Activated CD4-positive, alpha-beta T cell treated with anti-CD3 and anti-CD28 coated beads for 24 hours (primary cell): ENCODE measurements at regions not wholly inside any gene's neighbourhood (a gene's known extent, or its start where the extent isn't known, plus 50 kb on each side); places are given as distances from the start of the nearest gene placed in this dataset.
A peak's percentile ranks its signal among the peaks of the same experiment; 100 is the strongest.

Experiments
- DNase-seq, 2 donors: peaks; one replicate each; pipeline ENCODE4 v3.0.0-alpha.2; 2020; ENCODE audit warnings: low read depth in 2 of 2

DNA sequence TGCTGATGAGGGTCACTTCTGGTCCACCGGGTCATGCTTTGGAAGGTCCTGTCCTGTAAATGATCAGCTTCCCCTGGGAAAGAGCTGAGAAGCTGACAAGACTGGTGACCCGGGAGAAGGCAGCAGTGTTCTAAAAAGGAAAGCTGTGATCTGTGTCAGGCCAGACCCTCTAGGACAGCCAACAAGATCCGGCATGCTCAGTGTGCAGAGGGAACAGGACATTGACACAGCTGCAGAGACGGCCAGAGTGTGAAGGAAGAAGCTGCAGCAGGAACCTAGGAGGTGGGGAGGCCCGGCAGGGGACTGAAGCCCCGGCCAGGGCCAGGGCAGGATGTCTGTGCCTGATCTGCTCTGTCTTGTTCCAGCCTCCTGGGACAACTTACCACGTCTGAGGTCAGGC is 372.7 kb upstream of the ID2 start:
- no peak for DNase-seq

GRCh38 chr2:8310557-8311455 is 371.1 kb upstream of the ID2 start:
- DNase-seq: peak; percentile 24 to 37

- no peak for DNase-seq
These were observed 369.6 kb upstream of the ID2 start for GRCh38 chr2:8312221-8312620.

- DNase-seq: no peak
These were observed 368.7 kb upstream of the ID2 start for GRCh38 chr2:8312861-8313830.

- no peak for DNase-seq
These were observed 367.8 kb upstream of the ID2 start for GRCh38 chr2:8314063-8314462.

DNA sequence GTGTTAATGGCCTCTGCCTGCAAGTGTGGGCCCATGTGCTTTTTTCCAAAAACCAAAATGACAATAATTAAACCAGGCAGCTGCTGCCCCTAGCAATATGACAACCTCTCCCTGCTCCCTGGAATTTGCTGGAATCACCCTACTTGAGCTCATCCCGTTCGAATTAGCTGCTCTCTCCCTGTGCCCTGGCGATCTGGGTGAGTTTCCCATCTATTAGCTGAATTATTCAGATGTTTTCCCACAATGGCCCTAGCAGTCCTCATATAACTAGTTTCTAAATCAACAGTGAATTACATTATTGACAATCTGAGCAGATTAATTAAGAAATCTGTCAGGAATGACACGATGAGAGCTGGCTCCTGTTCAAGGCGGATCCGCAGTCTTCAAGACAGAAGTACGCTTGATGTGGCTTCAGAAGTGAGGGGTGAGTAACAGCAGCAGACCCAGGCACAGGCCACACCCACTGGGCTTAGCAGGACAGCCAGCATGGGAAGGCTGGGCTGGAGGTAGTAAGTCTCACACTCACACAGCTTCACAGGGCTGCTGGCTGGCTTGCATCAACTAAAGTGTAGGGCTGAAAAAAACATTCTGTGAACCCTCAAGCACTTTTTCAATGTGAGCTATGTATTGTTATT is 366.2 kb upstream of the ID2 start:
- DNase-seq: no peak

GRCh38 chr2:8316356-8316755 is 365.5 kb upstream of the ID2 start:
- DNase-seq: no peak

DNA sequence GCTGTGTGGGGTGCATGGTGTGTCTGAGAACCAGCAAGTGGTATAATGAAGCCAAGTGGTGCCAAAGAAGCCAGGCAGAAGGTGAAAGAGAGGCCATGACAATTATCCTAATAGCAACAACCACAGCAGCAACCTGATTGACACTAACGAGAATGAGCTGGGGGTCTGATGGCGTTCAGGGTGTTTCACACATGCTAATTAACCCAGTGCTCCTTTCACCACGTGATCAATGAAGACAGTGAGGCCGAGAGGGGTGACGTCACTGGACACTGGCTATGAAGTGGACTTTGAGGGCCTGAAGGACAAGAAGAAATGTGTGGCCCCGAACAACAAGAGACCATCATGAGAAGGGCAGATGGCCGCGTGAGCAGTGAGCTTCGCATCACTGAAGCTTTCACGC is 364.4 kb upstream of the ID2 start:
- no peak for DNase-seq

GRCh38 chr2:8319219-8319618 is 362.6 kb upstream of the ID2 start:
- DNase-seq: no peak

- no peak for DNase-seq
These were observed 361.4 kb upstream of the ID2 start for GRCh38 chr2:8320311-8321066.

GRCh38 chr2:8322634-8323033 is 359.2 kb upstream of the ID2 start:
- no peak for DNase-seq

- DNase-seq: no peak
These were observed 357.5 kb upstream of the ID2 start for GRCh38 chr2:8324164-8324856.

- no peak for DNase-seq
These were observed 357.0 kb upstream of the ID2 start for GRCh38 chr2:8324901-8325300.

GRCh38 chr2:8327371-8328100 is 354.3 kb upstream of the ID2 start:
- no peak for DNase-seq

DNA sequence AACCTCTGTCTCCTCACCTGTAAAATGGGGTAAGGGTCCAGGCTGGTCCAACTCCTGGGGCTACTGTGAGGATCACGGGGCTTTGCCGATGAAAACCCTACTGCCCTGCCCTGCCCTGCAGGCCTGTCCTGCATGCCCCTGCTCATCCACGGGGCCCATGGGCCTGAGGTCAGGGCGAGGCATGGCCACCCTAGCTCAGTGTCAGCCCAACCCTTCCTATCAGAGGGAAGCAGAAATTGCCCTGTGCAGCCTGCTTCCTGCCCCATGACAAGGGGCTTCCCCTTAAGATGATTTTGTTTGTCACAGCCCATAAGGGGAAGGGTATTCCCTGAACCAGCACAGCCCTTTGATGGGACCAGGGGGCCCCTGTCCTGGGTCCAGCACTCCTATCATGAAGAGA is 353.6 kb upstream of the ID2 start:
- no peak for DNase-seq

DNA sequence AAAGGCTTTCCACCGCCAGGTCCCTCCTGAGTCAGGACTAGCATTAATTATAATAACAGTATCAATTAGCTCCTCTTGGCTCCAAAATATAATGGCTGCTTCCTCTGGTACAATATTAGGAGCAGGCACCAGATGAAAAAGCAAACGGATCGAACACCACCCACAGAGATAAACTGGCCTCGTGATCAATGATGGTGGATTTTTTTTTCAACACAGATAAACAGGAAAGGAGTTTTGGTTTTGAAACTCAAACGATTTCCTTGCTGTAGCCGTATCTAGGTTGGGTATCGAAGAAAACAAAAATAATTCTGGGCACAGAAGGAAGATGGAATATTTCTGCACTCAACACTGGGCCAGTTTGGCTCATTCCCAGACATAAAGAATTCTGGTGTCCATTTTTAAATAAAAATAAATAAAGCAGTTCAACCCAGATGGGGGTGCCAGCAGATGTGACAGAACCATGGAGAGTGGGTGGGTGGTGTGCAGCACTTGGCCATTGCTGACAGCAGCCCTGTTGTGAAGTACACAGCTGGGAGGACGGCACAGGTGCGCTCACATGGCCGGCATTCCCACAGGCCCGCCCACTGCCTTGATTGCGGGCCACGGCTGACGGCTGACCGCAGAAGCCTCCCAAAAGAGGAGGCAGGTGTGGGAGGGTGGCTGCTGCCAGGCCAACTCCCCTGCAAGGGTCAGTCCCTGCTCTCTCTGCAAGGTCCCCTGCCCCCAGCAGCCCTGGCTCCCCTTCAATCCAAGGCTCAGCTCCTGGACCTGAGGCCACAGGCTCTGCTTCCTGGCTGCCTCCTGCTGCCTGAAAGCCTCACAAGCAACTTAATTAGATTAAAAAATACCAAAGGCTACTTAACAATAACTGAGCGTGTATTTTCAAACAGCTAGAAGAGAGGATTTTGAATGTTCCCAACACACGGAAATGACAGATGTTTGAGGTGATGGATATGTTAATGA is 351.9 kb upstream of the ID2 start:
- no peak for DNase-seq

GRCh38 chr2:8331068-8331467 is 350.8 kb upstream of the ID2 start:
- no peak for DNase-seq

DNA sequence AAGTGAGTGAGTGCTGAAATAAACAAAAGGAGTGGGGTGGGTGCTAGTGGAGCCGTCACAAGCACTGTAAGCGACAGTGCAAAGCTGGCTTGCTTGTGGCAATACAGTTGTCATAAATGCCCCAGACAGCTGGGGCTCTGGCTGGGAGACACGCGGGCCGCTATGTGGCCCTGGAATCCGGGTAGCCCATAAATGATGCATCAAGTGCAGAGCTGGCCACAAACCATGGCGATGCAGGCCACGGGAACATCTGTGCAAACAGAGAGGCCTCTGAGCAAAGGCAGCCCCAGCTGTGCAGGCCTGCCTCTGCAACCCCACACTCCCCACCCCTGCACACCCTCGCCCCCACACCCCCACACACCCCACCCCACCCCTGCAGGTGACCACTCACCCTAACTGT is 349.2 kb upstream of the ID2 start:
- DNase-seq: no peak
